ENCODE measurements at regions not wholly inside any gene's neighbourhood (a gene's known extent, or its start where the extent isn't known, plus 50 kb on each side); places are given as distances from the start of the nearest gene placed in this dataset.

GRCh38 chr2:234147335-234147861 is 96.9 kb downstream of the SPP2 start:
- H3K36me3 Mint-ChIP-seq (ENCODE audit: insufficient read depth in 1 of 3, low read depth in 3 of 3) = peaks cover 5 to 10% (median 8%) of the 10 kb centered on the region in 3 experiments; a peak in 5 of 7 replicates
- peaks cover 2% of the 10 kb centered on the region; the same call in 1 of the 2 replicates for H3K27me3 Mint-ChIP-seq (ENCODE audit: low read depth)
- no peak for TF ChIP-seq CTCF (conservative IDR thresholded peaks at IDR 0.05)
- Histone ChIP-seq H3K23me2 (ENCODE audit: insufficient read length, low read depth, low read length, poor library complexity, severe bottlenecking) (no peaks in the 10 kb centered on the region), H4K20me1 (ENCODE audit: control insufficient read depth, insufficient read depth, insufficient read length) (no peaks in the 10 kb centered on the region), H3K4me2 (ENCODE audit: insufficient read depth, insufficient read length, low read length) (no peak overlapping the region), H3K27me3 (ENCODE audit: insufficient read depth, low read length) (no peaks in the 10 kb centered on the region), H3T11ph (ENCODE audit: low read length) (no peak overlapping the region), H2BK15ac (ENCODE audit: low read depth, low read length) (no peak overlapping the region), H3K9me3 (ENCODE audit: control insufficient read depth, low read depth, low read length) (no peaks in the 10 kb centered on the region), H2AFZ (ENCODE audit: low read length) (no peak overlapping the region), H2BK120ac (ENCODE audit: low read depth, low read length, poor library complexity, severe bottlenecking) (no peak overlapping the region), H3K79me1 (ENCODE audit: insufficient read depth, low read depth, low read length, poor library complexity, severe bottlenecking) (no peaks in the 10 kb centered on the region), H2BK5ac (ENCODE audit: insufficient read length, low read length) (no peak overlapping the region), H3K9ac (ENCODE audit: extremely low read depth, insufficient read length, low read length) (no peak overlapping the region), H3K4ac (ENCODE audit: low read depth, low read length) (no peak overlapping the region), H3K23ac (ENCODE audit: insufficient read length, low read depth, low read length) (no peak overlapping the region), H3K27ac (ENCODE audit: insufficient read length, low read depth, low read length) (no peak overlapping the region), H3K4me1 (ENCODE audit: insufficient read depth, low read length) (no peaks in the 10 kb centered on the region), H3K18ac (ENCODE audit: insufficient read length, low read depth, low read length) (no peak overlapping the region), H2BK20ac (ENCODE audit: low read depth, low read length, poor library complexity, severe bottlenecking) (no peak overlapping the region), H3K14ac (ENCODE audit: insufficient read depth, low read length) (no peak overlapping the region), H3K56ac (ENCODE audit: insufficient read length, low read depth, low read length) (no peak overlapping the region), H3K79me2 (ENCODE audit: insufficient read depth, low read length) (no peaks in the 10 kb centered on the region), H4K5ac (ENCODE audit: insufficient read length, low read depth, low read length) (no peak overlapping the region), H4K8ac (replicated peaks; ENCODE audit: insufficient read length, low read depth, low read length) (no peak overlapping the region), H4K91ac (ENCODE audit: insufficient read length, low read depth, low read length) (no peak overlapping the region), H2BK12ac (ENCODE audit: insufficient read length, low read depth, low read length) (no peak overlapping the region), H2AK5ac (ENCODE audit: insufficient read length, low read length) (no peak overlapping the region)
- H3K27ac Mint-ChIP-seq = no peak overlapping the region
- H3K4me3 Mint-ChIP-seq = no peak overlapping the region
- WGBS (ENCODE audit: extremely low coverage, insufficient read length, low lambda C conversion rate) = no CpG with 5 or more reads among the region's 3 CpGs
- H3K4me1 Mint-ChIP-seq = peaks cover 0 to 5% of the 10 kb centered on the region in 2 experiments; a peak in 1 of 4 replicates
- DNase-seq = no peak
- peaks cover 8 to 9% of the 10 kb centered on the region in 2 experiments; a peak in 3 of 5 replicates for H3K9me3 Mint-ChIP-seq

All from H9 (cell line).